ENCODE measurements at regions not wholly inside any gene's neighbourhood (a gene's known extent, or its start where the extent isn't known, plus 50 kb on each side); places are given as distances from the start of the nearest gene placed in this dataset.

GRCh38 chr18:32595832-32596231 is 125.2 kb upstream of the GAREM1 start:
- Mint-ChIP-seq H3K27ac (no peak overlapping the region), H3K4me3 (no peak overlapping the region), H3K27me3 (ENCODE audit: low read depth in 2 of 2) (no peaks in the 10 kb centered on the region), H3K36me3 (no peaks in the 10 kb centered on the region), H3K4me1 (no peaks in the 10 kb centered on the region), H3K9me3 (peaks cover 0 to 2% of the 10 kb centered on the region in 2 donors)
- no peak for DNase-seq
- intact Hi-C loops (cut with micrococcal nuclease) = no loop called here
- H3K4me1 ChIP-seq (ENCODE audit: control insufficient read depth, insufficient read depth, low read length) = no peaks in the 10 kb centered on the region
- no peaks in the 10 kb centered on the region for H3K9me3 ChIP-seq (ENCODE audit: control insufficient read depth, insufficient read depth, low read length)
- H3K27me3 ChIP-seq (ENCODE audit: control insufficient read depth, insufficient read depth, low read length) = no peaks in the 10 kb centered on the region
- no peak overlapping the region for H3K4me3 ChIP-seq (ENCODE audit: low read length)
- H3K36me3 ChIP-seq (ENCODE audit: control insufficient read depth, insufficient read depth, low read length) = no peaks in the 10 kb centered on the region
- no peak for ATAC-seq
- no peak overlapping the region for H3K27ac ChIP-seq (ENCODE audit: low read length)
- 93% methylated on average over 3 of the region's 3 CpGs for WGBS (ENCODE audit: insufficient coverage)
- no peak for TF ChIP-seq CTCF (IDR thresholded peaks at IDR 0.05)

GRCh38 chr18:32588191-32588590 is 117.5 kb upstream of the GAREM1 start:
- H3K9me3 ChIP-seq (ENCODE audit: control insufficient read depth, insufficient read depth, low read length) = no peaks in the 10 kb centered on the region
- Mint-ChIP-seq H3K27ac (no peak overlapping the region), H3K27me3 (ENCODE audit: low read depth in 2 of 2) (peaks cover 0 to 2% of the 10 kb centered on the region in 2 donors), H3K4me1 (no peaks in the 10 kb centered on the region), H3K36me3 (no peaks in the 10 kb centered on the region), H3K9me3 (peaks cover 0 to 2% of the 10 kb centered on the region in 2 donors), H3K4me3 (no peak overlapping the region)
- WGBS (ENCODE audit: insufficient coverage) = 80% methylated on average over 5 of the region's 5 CpGs
- no peaks in the 10 kb centered on the region for H3K27me3 ChIP-seq (ENCODE audit: control insufficient read depth, insufficient read depth, low read length)
- no peak for TF ChIP-seq CTCF (IDR thresholded peaks at IDR 0.05)
- no peak overlapping the region for H3K27ac ChIP-seq (ENCODE audit: low read length)
- no peak overlapping the region for H3K4me3 ChIP-seq (ENCODE audit: low read length)
- ATAC-seq = no peak
- DNase-seq = no peak
- intact Hi-C loops (cut with micrococcal nuclease) = no loop called here
- H3K36me3 ChIP-seq (ENCODE audit: control insufficient read depth, insufficient read depth, low read length) = no peaks in the 10 kb centered on the region
- no peaks in the 10 kb centered on the region for H3K4me1 ChIP-seq (ENCODE audit: control insufficient read depth, insufficient read depth, low read length)

- no peak for TF ChIP-seq CTCF (IDR thresholded peaks at IDR 0.05)
- H3K4me3 ChIP-seq (ENCODE audit: low read length) = no peak overlapping the region
- DNase-seq (no peak), ATAC-seq (no peak)
- no peak overlapping the region for H3K27ac ChIP-seq (ENCODE audit: low read length)
- intact Hi-C loops (cut with micrococcal nuclease) = no loop called here
- Mint-ChIP-seq H3K27ac (no peak overlapping the region), H3K4me3 (no peak overlapping the region), H3K9me3 (no peaks in the 10 kb centered on the region), H3K27me3 (ENCODE audit: low read depth in 2 of 2) (peaks cover 0 to 8% of the 10 kb centered on the region in 2 donors), H3K36me3 (no peaks in the 10 kb centered on the region), H3K4me1 (no peaks in the 10 kb centered on the region)
- H3K9me3 ChIP-seq (ENCODE audit: control insufficient read depth, insufficient read depth, low read length) = no peaks in the 10 kb centered on the region
- H3K27me3 ChIP-seq (ENCODE audit: control insufficient read depth, insufficient read depth, low read length) = no peaks in the 10 kb centered on the region
- WGBS (ENCODE audit: insufficient coverage) = 100% methylated on average over 1 of the region's 1 CpG
- H3K36me3 ChIP-seq (ENCODE audit: control insufficient read depth, insufficient read depth, low read length) = no peaks in the 10 kb centered on the region
- no peaks in the 10 kb centered on the region for H3K4me1 ChIP-seq (ENCODE audit: control insufficient read depth, insufficient read depth, low read length)
Measured at GRCh38 chr18:32583431-32583830, 112.7 kb upstream of the GAREM1 start.

- Histone ChIP-seq H3K27ac (ENCODE audit: low read length) (no peak overlapping the region), H3K9me3 (ENCODE audit: control insufficient read depth, insufficient read depth, low read length) (no peaks in the 10 kb centered on the region), H3K4me1 (ENCODE audit: control insufficient read depth, insufficient read depth, low read length) (no peaks in the 10 kb centered on the region), H3K4me3 (ENCODE audit: low read length) (no peak overlapping the region), H3K27me3 (ENCODE audit: control insufficient read depth, insufficient read depth, low read length) (no peaks in the 10 kb centered on the region), H3K36me3 (ENCODE audit: control insufficient read depth, insufficient read depth, low read length) (no peaks in the 10 kb centered on the region)
- no peaks in the 10 kb centered on the region for H3K36me3 Mint-ChIP-seq
- H3K4me1 Mint-ChIP-seq = no peaks in the 10 kb centered on the region
- ATAC-seq (no peak), DNase-seq (no peak)
- no peak overlapping the region for H3K4me3 Mint-ChIP-seq
- no peaks in the 10 kb centered on the region for H3K9me3 Mint-ChIP-seq
- H3K27me3 Mint-ChIP-seq (ENCODE audit: low read depth in 2 of 2) = peaks cover 0 to 8% of the 10 kb centered on the region in 2 donors
- no peak for TF ChIP-seq CTCF (IDR thresholded peaks at IDR 0.05)
- 80% methylated on average over 3 of the region's 3 CpGs for WGBS (ENCODE audit: insufficient coverage)
- H3K27ac Mint-ChIP-seq = no peak overlapping the region
- intact Hi-C loops (cut with micrococcal nuclease) = no loop called here
Measured at GRCh38 chr18:32582455-32582854, 111.8 kb upstream of the GAREM1 start.

Data from natural killer cell (primary cell).